ENCODE measurements at regions not wholly inside any gene's neighbourhood (a gene's known extent, or its start where the extent isn't known, plus 50 kb on each side); places are given as distances from the start of the nearest gene placed in this dataset.
"Not testable (repeated sequence)": the region's sequence is repeated elsewhere in the genome, so short reads cannot be mapped to it uniquely, and the experiment has no call there.

DNA sequence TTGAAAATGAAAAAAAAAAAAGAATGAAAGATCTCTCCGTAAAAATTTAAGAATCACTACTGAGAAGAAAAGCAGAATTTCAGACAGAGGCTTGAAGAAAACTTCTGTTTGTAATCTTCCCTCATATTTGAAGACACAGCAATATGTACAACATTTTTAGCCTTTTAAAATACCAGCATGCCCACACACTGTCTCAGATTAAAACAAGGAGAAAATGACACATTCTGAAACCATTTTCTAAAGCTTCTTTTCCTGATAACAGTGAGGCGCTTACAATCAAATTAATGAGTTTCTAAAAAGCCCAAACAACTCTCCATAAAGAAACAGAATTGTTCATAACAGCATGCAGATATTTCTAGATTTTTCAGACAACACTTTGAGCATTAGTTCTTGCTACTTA lies 317.4 kb downstream of the BCL2L11 start:
- not testable (repeated sequence) for H3K27ac ChIP-seq; H3K9me3 ChIP-seq (replicated peaks); H3K4me1 ChIP-seq (replicated peaks); H3K36me3 ChIP-seq; DNase-seq (ENCODE audit: low read depth in 1 of 2, low spot score in 2 of 2); H3K27me3 ChIP-seq (replicated peaks); H3K4me3 ChIP-seq

DNA sequence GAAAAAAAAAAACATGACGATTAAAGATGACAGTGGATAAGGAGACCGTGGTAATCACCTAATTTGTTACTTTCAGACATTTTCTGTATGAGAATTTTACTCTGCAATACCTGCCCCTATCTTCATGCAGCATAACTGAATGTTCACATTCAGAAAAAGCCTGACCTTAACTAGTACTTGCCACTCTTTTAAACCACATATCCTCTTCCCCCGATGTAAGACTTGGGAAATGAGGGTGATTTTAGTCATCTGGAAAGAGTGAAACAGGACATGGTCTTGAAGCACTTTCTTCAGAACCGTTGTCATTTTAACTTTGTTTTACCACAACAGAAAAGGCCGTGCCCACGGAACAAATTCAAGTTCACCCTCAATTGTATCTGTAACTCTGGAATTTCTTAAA lies 318.5 kb downstream of the BCL2L11 start:
- H3K9me3 ChIP-seq (replicated peaks); H3K27ac ChIP-seq; H3K4me1 ChIP-seq (replicated peaks); H3K27me3 ChIP-seq (replicated peaks); DNase-seq (ENCODE audit: low read depth in 1 of 2, low spot score in 2 of 2); H3K4me3 ChIP-seq; H3K36me3 ChIP-seq: not testable (repeated sequence)

DNA sequence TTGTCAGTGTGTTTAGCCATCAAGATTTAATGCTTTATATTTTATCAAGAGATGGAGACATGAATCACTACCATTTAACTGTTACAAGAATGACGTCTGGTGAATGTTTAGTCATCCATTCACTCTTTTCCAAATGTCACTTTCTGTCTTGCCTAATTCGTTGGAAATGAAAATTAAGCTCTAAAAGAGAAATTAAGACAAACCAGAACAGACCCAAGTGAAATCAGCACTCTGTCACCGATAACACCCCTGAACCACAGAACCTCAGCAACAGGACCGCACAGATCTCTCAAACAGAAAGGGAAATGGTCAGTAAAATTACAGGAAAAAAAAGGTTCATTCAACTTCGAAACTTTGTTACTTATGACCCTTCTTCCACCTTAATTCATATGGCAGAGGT lies 320.9 kb downstream of the BCL2L11 start:
- H3K27me3 ChIP-seq (replicated peaks); H3K4me3 ChIP-seq; H3K4me1 ChIP-seq (replicated peaks); H3K27ac ChIP-seq; H3K9me3 ChIP-seq (replicated peaks); DNase-seq (ENCODE audit: low read depth in 1 of 2, low spot score in 2 of 2); H3K36me3 ChIP-seq: not testable (repeated sequence)

GRCh38 chr2:111442767-111443454 lies 322.2 kb downstream of the BCL2L11 start:
- not testable (repeated sequence) for H3K27me3 ChIP-seq (replicated peaks); H3K4me1 ChIP-seq (replicated peaks); H3K27ac ChIP-seq; H3K4me3 ChIP-seq; H3K9me3 ChIP-seq (replicated peaks); DNase-seq (ENCODE audit: low read depth in 1 of 2, low spot score in 2 of 2); H3K36me3 ChIP-seq

GRCh38 chr2:111444516-111444915 lies 323.8 kb downstream of the BCL2L11 start:
- H3K27ac ChIP-seq; H3K4me1 ChIP-seq (replicated peaks): not testable (repeated sequence)

GRCh38 chr2:111445191-111445929 lies 324.6 kb downstream of the BCL2L11 start:
- H3K27ac ChIP-seq; H3K27me3 ChIP-seq (replicated peaks); DNase-seq (ENCODE audit: low read depth in 1 of 2, low spot score in 2 of 2); H3K4me3 ChIP-seq; H3K4me1 ChIP-seq (replicated peaks); H3K36me3 ChIP-seq; H3K9me3 ChIP-seq (replicated peaks): not testable (repeated sequence)

More at GRCh38 chr2:111444516-111444915, 323.8 kb downstream of the BCL2L11 start:
- not testable (repeated sequence) for DNase-seq (ENCODE audit: low read depth in 1 of 2, low spot score in 2 of 2); H3K27me3 ChIP-seq (replicated peaks); H3K36me3 ChIP-seq; H3K9me3 ChIP-seq (replicated peaks); H3K4me3 ChIP-seq

GRCh38 chr2:111445941-111446340 lies 325.2 kb downstream of the BCL2L11 start:
- not testable (repeated sequence) for H3K4me1 ChIP-seq (replicated peaks); DNase-seq (ENCODE audit: low read depth in 1 of 2, low spot score in 2 of 2); H3K4me3 ChIP-seq; H3K9me3 ChIP-seq (replicated peaks); H3K36me3 ChIP-seq; H3K27me3 ChIP-seq (replicated peaks); H3K27ac ChIP-seq

DNA sequence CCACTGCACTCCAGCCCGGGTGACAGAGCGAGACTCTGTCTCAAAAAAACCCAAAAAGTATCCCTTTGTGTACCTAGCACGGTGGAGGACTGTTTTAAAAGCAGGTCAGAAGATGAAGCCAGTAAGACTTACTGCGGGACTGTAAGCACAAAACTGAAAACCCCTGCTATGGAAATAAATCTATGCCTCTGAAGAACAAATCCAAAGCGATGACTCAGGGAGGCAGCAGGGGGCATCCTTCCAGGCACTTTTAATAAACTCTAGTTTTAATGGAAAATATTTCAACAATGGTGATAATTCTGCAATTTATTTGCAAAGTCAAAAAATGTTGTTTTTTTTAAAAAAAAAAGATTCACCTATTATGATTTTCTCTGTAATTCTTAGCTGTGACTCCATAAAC lies 326.8 kb downstream of the BCL2L11 start:
- H3K9me3 ChIP-seq (replicated peaks); H3K27me3 ChIP-seq (replicated peaks); H3K4me3 ChIP-seq; H3K36me3 ChIP-seq; H3K27ac ChIP-seq; H3K4me1 ChIP-seq (replicated peaks); DNase-seq (ENCODE audit: low read depth in 1 of 2, low spot score in 2 of 2): not testable (repeated sequence)

DNA sequence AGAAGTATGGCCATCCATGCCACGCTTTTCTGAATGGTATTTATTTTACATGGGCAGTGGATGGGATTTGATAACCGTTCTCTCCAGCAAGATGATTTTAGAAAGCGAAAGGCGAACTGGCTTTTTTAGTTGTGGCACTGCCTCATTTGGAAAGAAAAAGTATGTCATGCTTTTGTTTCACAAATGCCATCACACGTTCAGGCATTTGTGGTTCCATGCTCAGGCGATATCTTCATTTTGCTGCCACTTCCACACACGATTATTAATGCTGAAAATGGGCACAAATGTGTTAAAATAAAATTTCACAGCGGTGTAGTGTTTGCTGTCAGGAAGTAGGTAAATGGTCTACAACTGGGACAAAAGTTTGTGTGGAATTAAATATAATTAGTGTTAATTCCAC lies 328.1 kb downstream of the BCL2L11 start:
- H3K27ac ChIP-seq; H3K9me3 ChIP-seq (replicated peaks); H3K4me3 ChIP-seq; H3K4me1 ChIP-seq (replicated peaks); H3K27me3 ChIP-seq (replicated peaks); DNase-seq (ENCODE audit: low read depth in 1 of 2, low spot score in 2 of 2); H3K36me3 ChIP-seq: not testable (repeated sequence)

DNA sequence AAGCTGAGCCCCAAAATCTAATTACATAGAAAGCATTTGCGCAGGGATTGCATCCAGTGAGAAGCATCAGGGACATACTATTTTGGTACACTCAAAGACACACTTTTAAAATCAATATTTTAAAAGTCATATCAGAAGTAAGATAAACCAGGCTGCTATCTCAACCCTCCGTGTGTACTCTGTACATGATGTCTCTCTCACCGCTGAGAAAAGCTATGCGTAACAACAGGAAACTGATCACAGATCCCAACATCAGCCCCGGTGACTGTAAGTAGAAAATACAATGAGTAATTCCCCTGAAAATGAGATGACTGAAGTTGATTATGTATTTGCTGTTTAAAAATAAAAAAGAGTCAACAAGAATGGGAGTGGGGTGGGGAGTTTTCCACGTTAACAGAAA lies 329.8 kb downstream of the BCL2L11 start:
- H3K36me3 ChIP-seq; H3K4me1 ChIP-seq (replicated peaks); H3K4me3 ChIP-seq; DNase-seq (ENCODE audit: low read depth in 1 of 2, low spot score in 2 of 2); H3K27ac ChIP-seq; H3K9me3 ChIP-seq (replicated peaks); H3K27me3 ChIP-seq (replicated peaks): not testable (repeated sequence)

- peak in 1 of 2 experiments; percentile 71 for DNase-seq (ENCODE audit: low read depth in 1 of 2, low spot score in 2 of 2)
- H3K27me3 ChIP-seq (replicated peaks); H3K4me3 ChIP-seq; H3K4me1 ChIP-seq (replicated peaks); H3K9me3 ChIP-seq (replicated peaks); H3K27ac ChIP-seq; H3K36me3 ChIP-seq: not testable (repeated sequence)
Observed at GRCh38 chr2:111451692-111452199, 331.0 kb downstream of the BCL2L11 start.

DNA sequence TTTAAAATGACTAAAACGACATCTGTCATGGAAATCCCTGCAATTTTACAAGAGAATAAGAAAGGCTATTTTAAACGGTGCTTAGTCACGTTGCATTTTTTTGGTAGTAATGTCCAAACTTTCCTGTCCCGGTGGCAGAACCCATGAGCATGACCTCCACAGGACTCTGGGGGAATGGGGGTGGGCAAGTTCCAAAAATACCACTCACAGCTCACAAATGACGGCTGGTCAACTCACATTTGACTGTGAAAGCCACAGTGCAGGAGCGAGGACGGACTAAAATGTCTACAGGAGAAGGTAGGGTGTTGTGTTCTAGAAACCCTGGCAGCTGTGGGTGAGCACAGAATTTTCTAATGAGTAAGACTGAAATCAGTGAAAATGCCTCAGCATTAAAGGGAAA lies 331.5 kb downstream of the BCL2L11 start:
- H3K4me1 ChIP-seq (replicated peaks); H3K27ac ChIP-seq; H3K27me3 ChIP-seq (replicated peaks); H3K9me3 ChIP-seq (replicated peaks); H3K4me3 ChIP-seq; H3K36me3 ChIP-seq: not testable (repeated sequence)
- peak in 1 of 2 experiments; percentile 74 for DNase-seq (ENCODE audit: low read depth in 1 of 2, low spot score in 2 of 2)

GRCh38 chr2:111453308-111453707 lies 332.6 kb downstream of the BCL2L11 start:
- H3K27ac ChIP-seq; DNase-seq (ENCODE audit: low read depth in 1 of 2, low spot score in 2 of 2); H3K27me3 ChIP-seq (replicated peaks); H3K36me3 ChIP-seq; H3K4me1 ChIP-seq (replicated peaks); H3K9me3 ChIP-seq (replicated peaks); H3K4me3 ChIP-seq: not testable (repeated sequence)

DNA sequence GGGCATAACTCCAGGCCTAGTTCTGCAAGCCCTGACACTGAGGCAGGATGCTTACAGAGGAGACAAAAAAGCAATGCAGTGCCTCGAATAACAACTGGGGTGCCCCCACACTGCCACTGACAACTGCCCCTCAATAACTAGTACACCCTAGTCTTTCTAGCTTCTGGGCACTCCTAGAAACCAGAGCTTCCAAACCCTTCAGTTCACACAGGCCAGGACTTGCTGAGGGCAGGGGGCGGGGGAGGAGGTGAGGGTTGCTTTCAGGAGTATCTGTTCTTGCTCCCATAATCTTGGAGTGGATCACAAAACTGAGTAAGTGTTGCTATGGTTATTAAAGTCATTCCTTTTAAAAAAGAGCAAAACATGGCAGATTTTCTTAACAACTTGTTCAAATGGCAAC lies 333.1 kb downstream of the BCL2L11 start:
- not testable (repeated sequence) for H3K4me3 ChIP-seq; H3K27ac ChIP-seq; H3K36me3 ChIP-seq; H3K4me1 ChIP-seq (replicated peaks); H3K27me3 ChIP-seq (replicated peaks); H3K9me3 ChIP-seq (replicated peaks); DNase-seq (ENCODE audit: low read depth in 1 of 2, low spot score in 2 of 2)

- H3K9me3 ChIP-seq (replicated peaks); H3K27ac ChIP-seq: not testable (repeated sequence)
Observed at GRCh38 chr2:111454404-111454803, 333.7 kb downstream of the BCL2L11 start.

More at GRCh38 chr2:111454404-111454803, 333.7 kb downstream of the BCL2L11 start:
- not testable (repeated sequence) for H3K4me3 ChIP-seq; H3K4me1 ChIP-seq (replicated peaks); H3K27me3 ChIP-seq (replicated peaks); H3K36me3 ChIP-seq
- peak in 1 of 2 experiments; percentile 48 for DNase-seq (ENCODE audit: low read depth in 1 of 2, low spot score in 2 of 2)

Data from SJSA1 (cell line).